Activated B cell treated with CpG ODN at 0.5 μM for 24 hours (primary cell): ENCODE measurements at regions not wholly inside any gene's neighbourhood (a gene's known extent, or its start where the extent isn't known, plus 50 kb on each side); places are given as distances from the start of the nearest gene placed in this dataset.

Experiments
- ATAC-seq: fragments of 200-7000 bp; cut with Tn5 transposase; one replicate; pipeline ENCODE4 v1.10.0; 2021; ENCODE audit warnings: low read depth, mild to moderate bottlenecking, moderate library complexity
- CTCF ChIA-PET: fragments of 350-600 bp; sonication (Branson Sonifier 250); formaldehyde crosslinking; loops from one replicate; lab custom pipeline; 2021; ENCODE audit warnings: antibody characterized with exemption; lab: Charles Lee
- POLR2A ChIA-PET: fragments of 350-600 bp; sonication (Branson Sonifier 250); formaldehyde crosslinking; loops from one replicate; lab custom pipeline; 2021; ENCODE audit warnings: antibody characterized with exemption; lab: Charles Lee
- DNase-seq: peaks from one replicate; pipeline ENCODE4 v3.0.0; 2022
- H3K27ac Mint-ChIP-seq: one replicate; pipeline ENCODE4 v1.8.0; 2020; ENCODE audit warnings: mixed read lengths
- H3K27me3 Mint-ChIP-seq: one replicate; pipeline ENCODE4 v1.8.0; 2021; ENCODE audit warnings: mixed read lengths
- H3K36me3 Mint-ChIP-seq: one replicate; pipeline ENCODE4 v1.8.0; 2021; ENCODE audit warnings: low read depth, mixed read lengths
- H3K4me1 Mint-ChIP-seq: one replicate; pipeline ENCODE4 v1.8.0; 2021; ENCODE audit warnings: mixed read lengths
- H3K4me3 Mint-ChIP-seq: one replicate; pipeline ENCODE4 v1.8.0; 2020; ENCODE audit warnings: mild to moderate bottlenecking, mixed read lengths
- H3K9me3 Mint-ChIP-seq: one replicate; pipeline ENCODE4 v1.8.0; 2020; ENCODE audit warnings: mixed read lengths
- intact Hi-C: fragments of 100-400 bp; cut with micrococcal nuclease; formaldehyde crosslinking; loops from one replicate; pipeline ENCODE4 v1.15.1; 2024
- TF ChIP-seq, protein P1 (sequence below): fragments of 200-600 bp; IDR thresholded peaks from one replicate; pipeline ENCODE4 v1.8.0; 2022; ENCODE audit warnings: antibody characterized with exemption, mild to moderate bottlenecking

DNA sequence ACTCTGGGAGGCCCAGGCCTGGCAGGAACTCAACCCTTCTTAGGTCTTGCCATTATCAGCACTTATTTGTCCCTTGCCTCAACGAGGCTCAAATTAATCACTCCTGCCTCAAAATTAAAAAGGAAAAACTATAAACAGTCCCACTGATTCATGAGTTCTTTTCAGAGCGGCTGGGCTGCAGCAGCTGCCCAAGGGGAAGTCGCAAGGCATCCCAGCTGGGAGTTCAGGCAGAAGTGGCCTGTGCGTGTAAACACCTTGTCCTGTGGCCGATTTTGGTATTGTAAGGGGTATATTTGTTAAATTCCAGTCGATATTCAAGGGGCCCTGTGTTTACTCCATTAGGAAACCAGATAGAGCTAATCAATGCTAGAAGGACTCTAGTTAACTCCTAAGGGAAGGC is 213.9 kb upstream of the CADM1 start:
- Mint-ChIP-seq H3K36me3 (no peaks in the 10 kb centered on the region), H3K9me3 (no peaks in the 10 kb centered on the region), H3K4me3 (no peak overlapping the region), H3K4me1 (no peaks in the 10 kb centered on the region), H3K27me3 (no peaks in the 10 kb centered on the region), H3K27ac (no peak overlapping the region)
- CTCF ChIA-PET: no interaction called here
- DNase-seq (no peak), ATAC-seq (no peak)
- TF ChIP-seq, protein P1, sequence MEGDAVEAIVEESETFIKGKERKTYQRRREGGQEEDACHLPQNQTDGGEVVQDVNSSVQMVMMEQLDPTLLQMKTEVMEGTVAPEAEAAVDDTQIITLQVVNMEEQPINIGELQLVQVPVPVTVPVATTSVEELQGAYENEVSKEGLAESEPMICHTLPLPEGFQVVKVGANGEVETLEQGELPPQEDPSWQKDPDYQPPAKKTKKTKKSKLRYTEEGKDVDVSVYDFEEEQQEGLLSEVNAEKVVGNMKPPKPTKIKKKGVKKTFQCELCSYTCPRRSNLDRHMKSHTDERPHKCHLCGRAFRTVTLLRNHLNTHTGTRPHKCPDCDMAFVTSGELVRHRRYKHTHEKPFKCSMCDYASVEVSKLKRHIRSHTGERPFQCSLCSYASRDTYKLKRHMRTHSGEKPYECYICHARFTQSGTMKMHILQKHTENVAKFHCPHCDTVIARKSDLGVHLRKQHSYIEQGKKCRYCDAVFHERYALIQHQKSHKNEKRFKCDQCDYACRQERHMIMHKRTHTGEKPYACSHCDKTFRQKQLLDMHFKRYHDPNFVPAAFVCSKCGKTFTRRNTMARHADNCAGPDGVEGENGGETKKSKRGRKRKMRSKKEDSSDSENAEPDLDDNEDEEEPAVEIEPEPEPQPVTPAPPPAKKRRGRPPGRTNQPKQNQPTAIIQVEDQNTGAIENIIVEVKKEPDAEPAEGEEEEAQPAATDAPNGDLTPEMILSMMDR: no peak
- intact Hi-C loops: no loop called here
- POLR2A ChIA-PET: no interaction called here

DNA sequence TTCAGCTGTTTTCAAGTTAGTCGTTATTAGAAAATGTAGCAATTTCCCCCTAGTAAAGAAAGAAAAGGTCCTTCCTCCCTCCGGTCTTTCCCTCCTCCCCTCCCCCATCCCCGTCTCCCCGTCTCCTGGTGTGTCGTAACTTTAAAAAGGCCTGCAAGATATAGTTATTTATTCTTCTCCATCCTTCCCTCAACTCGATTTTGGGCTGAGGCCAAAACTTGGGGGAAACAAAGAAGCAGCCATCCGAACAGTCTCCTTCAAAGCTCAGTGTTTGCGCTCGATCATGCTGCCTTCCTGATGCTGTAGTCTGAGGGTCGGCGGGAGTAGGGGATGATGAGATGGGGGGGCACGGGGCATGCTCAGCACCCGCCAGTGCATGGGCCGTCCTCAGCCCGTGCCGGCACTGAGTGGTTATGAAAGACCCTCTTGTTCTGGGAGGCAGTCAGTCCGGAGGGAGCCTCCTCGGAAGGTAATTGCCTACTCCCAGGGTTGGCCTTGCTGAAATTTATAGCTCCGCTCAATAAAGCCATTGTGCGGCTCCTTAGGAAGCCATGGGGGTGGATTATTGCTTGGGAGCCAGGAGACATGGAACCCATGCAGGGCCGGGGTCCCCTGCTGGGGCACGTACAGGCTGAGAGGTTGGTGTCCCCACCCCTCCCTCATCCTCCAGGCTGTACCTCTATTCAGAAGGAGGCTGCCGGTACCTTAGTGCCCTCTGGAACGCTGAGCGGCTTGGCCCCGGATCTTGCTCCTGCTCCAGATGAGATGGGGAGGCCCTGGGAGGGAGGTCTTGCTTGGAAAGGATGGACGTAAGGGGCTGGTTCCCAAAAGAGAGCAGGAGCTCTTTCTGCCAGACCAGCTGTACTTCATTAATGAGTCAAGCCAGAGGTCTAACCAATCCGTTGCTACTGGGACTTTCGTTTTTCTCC is 212.7 kb upstream of the CADM1 start:
- no peaks in the 10 kb centered on the region for H3K4me1 Mint-ChIP-seq
- H3K36me3 Mint-ChIP-seq: no peaks in the 10 kb centered on the region
- CTCF ChIA-PET: no interaction called here

DNA sequence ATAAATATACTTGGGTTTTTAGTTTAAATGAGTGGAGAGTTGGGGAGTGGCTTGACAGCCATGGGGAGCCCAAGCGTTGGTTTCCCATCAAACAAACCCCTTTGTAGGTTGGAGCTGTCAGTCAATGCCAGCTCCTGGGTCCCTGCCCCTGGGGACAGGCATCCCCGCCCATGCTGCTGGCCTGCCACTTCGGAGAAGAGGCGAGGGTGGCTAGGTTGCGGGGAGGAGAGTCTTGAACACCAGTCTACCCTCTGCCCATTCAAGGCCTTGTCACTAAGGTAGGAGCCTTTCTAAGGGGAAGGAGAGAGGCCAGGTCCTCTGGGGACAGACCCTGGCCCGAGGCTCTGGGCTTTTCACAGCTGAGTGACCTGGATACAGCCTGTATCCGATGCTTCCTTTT is 211.9 kb upstream of the CADM1 start:
- CTCF ChIA-PET: no interaction called here
- Mint-ChIP-seq H3K4me3 (no peak overlapping the region), H3K27ac (no peak overlapping the region), H3K4me1 (no peaks in the 10 kb centered on the region), H3K27me3 (no peaks in the 10 kb centered on the region), H3K9me3 (no peaks in the 10 kb centered on the region), H3K36me3 (no peaks in the 10 kb centered on the region)
- no peak for DNase-seq
- POLR2A ChIA-PET: no interaction called here
- intact Hi-C loops: no loop called here
- ATAC-seq: no peak
- TF ChIP-seq, protein P1: no peak

More for the DNA sequence above, 212.7 kb upstream of the CADM1 start:
- intact Hi-C loops: no loop called here
- Mint-ChIP-seq H3K27ac (no peak overlapping the region), H3K27me3 (no peaks in the 10 kb centered on the region), H3K4me3 (no peak overlapping the region), H3K9me3 (no peaks in the 10 kb centered on the region)
- POLR2A ChIA-PET: no interaction called here
- DNase-seq: no peak
- TF ChIP-seq, protein P1: no peak
- no peak for ATAC-seq

DNA sequence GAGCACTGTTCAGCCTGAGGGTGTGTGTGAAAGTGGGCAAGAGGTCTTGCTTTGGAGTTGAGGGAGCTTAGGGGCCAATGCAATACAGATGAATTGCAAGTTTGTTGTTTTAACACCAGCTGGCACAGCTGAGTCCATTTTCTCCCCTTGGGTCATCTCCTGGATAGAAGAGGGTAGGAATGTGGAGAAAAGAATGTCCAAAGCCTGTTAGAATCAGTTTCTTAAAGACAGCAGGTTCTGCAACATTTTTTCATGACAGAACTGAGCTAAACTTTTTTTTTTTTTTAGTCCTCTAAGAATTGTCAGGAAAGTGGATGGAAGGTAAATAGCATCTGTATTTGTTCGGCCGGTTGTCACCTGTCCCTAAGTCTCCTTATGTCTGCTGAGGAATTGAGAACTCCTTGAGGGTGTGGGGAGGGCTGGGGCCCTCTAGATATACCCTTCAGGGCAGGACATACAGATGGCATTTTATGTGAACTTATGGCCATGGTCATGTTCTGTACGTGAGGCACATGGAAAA is 211.1 kb upstream of the CADM1 start:
- Mint-ChIP-seq H3K4me3 (no peak overlapping the region), H3K27me3 (no peaks in the 10 kb centered on the region), H3K27ac (no peak overlapping the region), H3K36me3 (no peaks in the 10 kb centered on the region), H3K4me1 (no peaks in the 10 kb centered on the region), H3K9me3 (no peaks in the 10 kb centered on the region)
- no peak for DNase-seq
- no peak for ATAC-seq
- POLR2A ChIA-PET: no interaction called here
- TF ChIP-seq, protein P1: no peak
- intact Hi-C loops: no loop called here
- CTCF ChIA-PET: no interaction called here

DNA sequence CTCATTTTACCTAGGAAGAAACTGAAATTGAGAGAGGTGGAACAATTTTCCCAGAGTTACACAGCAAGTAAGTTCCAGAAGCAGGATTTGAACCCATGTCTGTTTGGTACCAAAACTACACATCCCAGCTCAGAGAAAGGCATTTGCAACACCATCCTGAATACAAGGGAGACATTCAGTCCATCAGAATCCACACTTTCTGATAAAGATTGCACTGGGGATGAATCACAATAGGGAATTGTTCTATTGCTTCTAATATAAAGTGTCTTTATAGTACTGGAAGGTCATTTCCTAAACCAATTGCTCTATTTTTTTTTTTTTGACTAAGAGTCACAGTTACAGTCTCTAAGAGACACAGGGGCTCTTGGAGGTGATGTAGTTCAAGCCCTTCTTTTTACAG is 208.1 kb upstream of the CADM1 start:
- Mint-ChIP-seq H3K4me1 (peaks cover 2% of the 10 kb centered on the region), H3K27ac (no peak overlapping the region), H3K36me3 (no peaks in the 10 kb centered on the region), H3K9me3 (peaks cover 5% of the 10 kb centered on the region), H3K27me3 (no peaks in the 10 kb centered on the region), H3K4me3 (no peak overlapping the region)
- ChIA-PET CTCF (no interaction called here), POLR2A (no interaction called here)
- no peak for ATAC-seq
- DNase-seq: no peak
- TF ChIP-seq, protein P1: no peak
- intact Hi-C loops: no loop called here
